ENCODE measurements at regions not wholly inside any gene's neighbourhood (a gene's known extent, or its start where the extent isn't known, plus 50 kb on each side); places are given as distances from the start of the nearest gene placed in this dataset.

GRCh38 chr1:61560385-61560784 lies 164.6 kb downstream of the TM2D1 start:
- no peak for TF ChIP-seq CTCF (conservative IDR thresholded peaks at IDR 0.05 in 1 of 2, IDR thresholded peaks at IDR 0.05 in 1 of 2; ENCODE audit: low read depth in 1 of 2, low read length in 2 of 2)
- no peak for TF ChIP-seq EZH2 (IDR thresholded peaks at IDR 0.05; ENCODE audit: low read length, missing control alignments)
